Activated T-helper 2 cell treated with anti-CD3 and anti-CD28 coated beads, Interferon-gamma antibody, Interleukin-2, Interleukin-4, amounts not matched to agents 10 μg/mL and 5 μg/mL and 100 μg/mL, durations not matched to agents 14 hours and 24 hours and 36 hours (primary cell): ENCODE measurements at regions not wholly inside any gene's neighbourhood (a gene's known extent, or its start where the extent isn't known, plus 50 kb on each side); places are given as distances from the start of the nearest gene placed in this dataset.
"Not testable (repeated sequence)": the region's sequence is repeated elsewhere in the genome, so short reads cannot be mapped to it uniquely, and the experiment has no call there.

ENCODE experiments used
- DNase-seq: peaks from one replicate; pipeline ENCODE4 v3.0.0; 2021; ENCODE audit warnings: low spot score
- H3K27ac Mint-ChIP-seq: one replicate; pipeline ENCODE4 v1.8.0; 2021; ENCODE audit warnings: mixed read lengths
- H3K27me3 Mint-ChIP-seq: one replicate; pipeline ENCODE4 v1.8.0; 2021; ENCODE audit warnings: low read depth, mixed read lengths
- H3K36me3 Mint-ChIP-seq: one replicate; pipeline ENCODE4 v1.8.0; 2021; ENCODE audit warnings: low read depth, mixed read lengths
- H3K4me1 Mint-ChIP-seq: one replicate; pipeline ENCODE4 v1.8.0; 2021; ENCODE audit warnings: low read depth, mixed read lengths
- H3K4me3 Mint-ChIP-seq: one replicate; pipeline ENCODE4 v1.8.0; 2021; ENCODE audit warnings: low read depth, mild to moderate bottlenecking, moderate library complexity, mixed read lengths
- H3K9me3 Mint-ChIP-seq: one replicate; pipeline ENCODE4 v1.8.0; 2021; ENCODE audit warnings: mixed read lengths
- intact Hi-C: fragments of 100-400 bp; cut with micrococcal nuclease; formaldehyde crosslinking; loops from one replicate; pipeline ENCODE4 v1.15.1; 2023

GRCh38 chr7:66741-67140 is 125.6 kb upstream of the FAM20C start:
- Mint-ChIP-seq H3K4me1 (no peaks in the 10 kb centered on the region), H3K27ac (no peak overlapping the region), H3K4me3 (no peak overlapping the region), H3K36me3 (no peaks in the 10 kb centered on the region), H3K9me3 (no peaks in the 10 kb centered on the region), H3K27me3 (no peaks in the 10 kb centered on the region)
- intact Hi-C loops: no loop called here
- DNase-seq: no peak

GRCh38 chr7:67661-68395 is 124.5 kb upstream of the FAM20C start:
- H3K36me3 Mint-ChIP-seq: no peaks in the 10 kb centered on the region
- H3K27me3 Mint-ChIP-seq: no peaks in the 10 kb centered on the region
- no peaks in the 10 kb centered on the region for H3K4me1 Mint-ChIP-seq
- H3K9me3 Mint-ChIP-seq: no peaks in the 10 kb centered on the region
- DNase-seq: no peak
- intact Hi-C loops: no loop called here
- no peak overlapping the region for H3K4me3 Mint-ChIP-seq
- H3K27ac Mint-ChIP-seq: no peak overlapping the region

GRCh38 chr7:68629-69028 is 123.7 kb upstream of the FAM20C start:
- Mint-ChIP-seq H3K4me3 (no peak overlapping the region), H3K9me3 (no peaks in the 10 kb centered on the region), H3K27ac (no peak overlapping the region), H3K4me1 (no peaks in the 10 kb centered on the region), H3K36me3 (no peaks in the 10 kb centered on the region), H3K27me3 (no peaks in the 10 kb centered on the region)
- DNase-seq: no peak
- intact Hi-C loops: no loop called here

GRCh38 chr7:69052-69451 is 123.3 kb upstream of the FAM20C start:
- H3K36me3 Mint-ChIP-seq, H3K27ac Mint-ChIP-seq, H3K4me3 Mint-ChIP-seq, H3K9me3 Mint-ChIP-seq, intact Hi-C loops, DNase-seq, H3K27me3 Mint-ChIP-seq, H3K4me1 Mint-ChIP-seq: not testable (repeated sequence)

GRCh38 chr7:69499-70123 is 122.8 kb upstream of the FAM20C start:
- intact Hi-C loops, H3K4me1 Mint-ChIP-seq, H3K27me3 Mint-ChIP-seq, H3K36me3 Mint-ChIP-seq, H3K4me3 Mint-ChIP-seq, H3K9me3 Mint-ChIP-seq, DNase-seq, H3K27ac Mint-ChIP-seq: not testable (repeated sequence)

- H3K27me3 Mint-ChIP-seq, H3K4me3 Mint-ChIP-seq, H3K9me3 Mint-ChIP-seq, H3K4me1 Mint-ChIP-seq, H3K36me3 Mint-ChIP-seq, intact Hi-C loops, H3K27ac Mint-ChIP-seq, DNase-seq: not testable (repeated sequence)
Measured at GRCh38 chr7:70207-70606, 122.2 kb upstream of the FAM20C start.

- H3K4me1 Mint-ChIP-seq, H3K27ac Mint-ChIP-seq, intact Hi-C loops, H3K27me3 Mint-ChIP-seq, H3K4me3 Mint-ChIP-seq, DNase-seq, H3K9me3 Mint-ChIP-seq, H3K36me3 Mint-ChIP-seq: not testable (repeated sequence)
Measured at GRCh38 chr7:70989-71388, 121.4 kb upstream of the FAM20C start.

GRCh38 chr7:72266-73057 is 119.9 kb upstream of the FAM20C start:
- H3K4me3 Mint-ChIP-seq, H3K27ac Mint-ChIP-seq, H3K27me3 Mint-ChIP-seq, H3K9me3 Mint-ChIP-seq, H3K36me3 Mint-ChIP-seq, intact Hi-C loops, H3K4me1 Mint-ChIP-seq, DNase-seq: not testable (repeated sequence)

- DNase-seq, H3K9me3 Mint-ChIP-seq, H3K4me1 Mint-ChIP-seq, H3K36me3 Mint-ChIP-seq, H3K4me3 Mint-ChIP-seq, intact Hi-C loops, H3K27ac Mint-ChIP-seq, H3K27me3 Mint-ChIP-seq: not testable (repeated sequence)
Measured at GRCh38 chr7:73058-73331, 119.4 kb upstream of the FAM20C start.

GRCh38 chr7:74008-74540 is 118.3 kb upstream of the FAM20C start:
- H3K4me1 Mint-ChIP-seq, DNase-seq, H3K4me3 Mint-ChIP-seq, H3K36me3 Mint-ChIP-seq, H3K27me3 Mint-ChIP-seq, H3K9me3 Mint-ChIP-seq, H3K27ac Mint-ChIP-seq, intact Hi-C loops: not testable (repeated sequence)

GRCh38 chr7:75511-75910 is 116.9 kb upstream of the FAM20C start:
- not testable (repeated sequence) for DNase-seq

GRCh38 chr7:76202-76601 is 116.2 kb upstream of the FAM20C start:
- H3K36me3 Mint-ChIP-seq, H3K27ac Mint-ChIP-seq, H3K27me3 Mint-ChIP-seq, H3K4me1 Mint-ChIP-seq, H3K9me3 Mint-ChIP-seq, H3K4me3 Mint-ChIP-seq, DNase-seq, intact Hi-C loops: not testable (repeated sequence)

More at GRCh38 chr7:75511-75910, 116.9 kb upstream of the FAM20C start:
- H3K4me3 Mint-ChIP-seq, intact Hi-C loops, H3K36me3 Mint-ChIP-seq, H3K27me3 Mint-ChIP-seq, H3K27ac Mint-ChIP-seq, H3K9me3 Mint-ChIP-seq, H3K4me1 Mint-ChIP-seq: not testable (repeated sequence)

- H3K27ac Mint-ChIP-seq, H3K36me3 Mint-ChIP-seq, DNase-seq, H3K4me3 Mint-ChIP-seq, H3K27me3 Mint-ChIP-seq, intact Hi-C loops, H3K9me3 Mint-ChIP-seq, H3K4me1 Mint-ChIP-seq: not testable (repeated sequence)
Measured at GRCh38 chr7:76829-77395, 115.5 kb upstream of the FAM20C start.
